ENCODE measurements at regions not wholly inside any gene's neighbourhood (a gene's known extent, or its start where the extent isn't known, plus 50 kb on each side); places are given as distances from the start of the nearest gene placed in this dataset.

DNA sequence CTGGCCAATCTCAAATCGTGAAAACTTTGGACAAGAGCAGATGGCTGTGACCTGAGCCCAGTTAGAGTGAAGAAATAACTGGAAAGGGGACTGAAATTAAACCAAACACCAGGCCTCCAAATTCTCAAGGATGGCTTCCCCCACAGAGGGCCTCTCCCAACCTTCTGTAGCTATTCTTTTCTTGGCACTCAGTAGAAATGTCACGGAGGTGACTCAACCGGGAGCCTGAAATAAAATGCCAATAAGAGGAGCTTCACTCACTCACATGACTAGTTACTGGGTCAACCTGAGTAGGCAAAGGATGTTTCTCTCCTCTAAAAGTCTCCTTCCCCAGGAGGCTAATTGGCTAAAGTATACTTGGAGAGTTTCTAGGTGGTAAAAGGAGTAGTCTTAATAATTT lies 230.7 kb downstream of the MAF start:
- no peak overlapping the region for H3K4me3 ChIP-seq
- H3K9me1 ChIP-seq (ENCODE audit: control insufficient read depth, insufficient read depth, low read length) = no peaks in the 10 kb centered on the region
- H3K27me3 ChIP-seq (ENCODE audit: control insufficient read depth in 2 of 2, insufficient read depth in 2 of 2, low read length in 2 of 2) = peaks cover 0 to 3% of the 10 kb centered on the region in 2 experiments; a peak in 1 of 5 replicates
- DNase-seq (ENCODE audit: extremely low read depth in 1 of 4, low spot score in 3 of 4) (no peak), ATAC-seq (no peak), FAIRE-seq (no peak)
- no TSS peak for BruUV-seq (replicated peaks)
- no peak overlapping the region for H3K27ac ChIP-seq (ENCODE audit: extremely low read depth, low read depth, low read length)
- intact Hi-C loops (cut with micrococcal nuclease) (no loop called here), in situ Hi-C loops (cut with MboI) (no loop called here)
- H3K4me2 ChIP-seq (ENCODE audit: insufficient read depth, low read length) = no peak overlapping the region
- TF ChIP-seq ZNF766 (CRISPR knock-in tag; conservative IDR thresholded peaks at IDR 0.05) (no peak), CXXC5 (CRISPR knock-in tag; IDR thresholded peaks at IDR 0.05) (no peak), COPS2 (conservative IDR thresholded peaks at IDR 0.05) (no peak), KDM4B (IDR thresholded peaks at IDR 0.05; ENCODE audit: borderline replicate concordance in 2 of 2, low read depth in 1 of 2) (no peak), GATA2 (CRISPR knock-in tag; IDR thresholded peaks at IDR 0.05) (no peak), NFRKB (IDR thresholded peaks at IDR 0.05; ENCODE audit: low read depth) (no peak), SIX5 (IDR thresholded peaks at IDR 0.05; ENCODE audit: borderline replicate concordance in 1 of 2, insufficient read depth in 1 of 2, low read depth in 1 of 2, low read length in 2 of 2) (no peak), SAFB (IDR thresholded peaks at IDR 0.05; ENCODE audit: borderline replicate concordance, low read depth, low read length) (no peak), ELF2 (CRISPR knock-in tag; IDR thresholded peaks at IDR 0.05) (no peak), ETS2 (tag; IDR thresholded peaks at IDR 0.05; ENCODE audit: borderline replicate concordance, poor library complexity, severe bottlenecking) (no peak), TFAM (CRISPR knock-in tag; conservative IDR thresholded peaks at IDR 0.05) (no peak), NR2C2 (CRISPR knock-in tag; IDR thresholded peaks at IDR 0.05) (no peak), NR2C2 (tag; IDR thresholded peaks at IDR 0.05) (no peak)
- TF ChIP-seq, protein P1, sequence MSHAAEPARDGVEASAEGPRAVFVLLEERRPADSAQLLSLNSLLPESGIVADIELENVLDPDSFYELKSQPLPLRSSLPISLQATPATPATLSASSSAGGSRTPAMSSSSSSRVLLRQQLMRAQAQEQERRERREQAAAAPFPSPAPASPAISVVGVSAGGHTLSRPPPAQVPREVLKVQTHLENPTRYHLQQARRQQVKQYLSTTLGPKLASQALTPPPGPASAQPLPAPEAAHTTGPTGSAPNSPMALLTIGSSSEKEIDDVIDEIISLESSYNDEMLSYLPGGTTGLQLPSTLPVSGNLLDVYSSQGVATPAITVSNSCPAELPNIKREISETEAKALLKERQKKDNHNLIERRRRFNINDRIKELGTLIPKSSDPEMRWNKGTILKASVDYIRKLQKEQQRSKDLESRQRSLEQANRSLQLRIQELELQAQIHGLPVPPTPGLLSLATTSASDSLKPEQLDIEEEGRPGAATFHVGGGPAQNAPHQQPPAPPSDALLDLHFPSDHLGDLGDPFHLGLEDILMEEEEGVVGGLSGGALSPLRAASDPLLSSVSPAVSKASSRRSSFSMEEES (CRISPR knock-in tag; IDR thresholded peaks at IDR 0.05) = no peak
- WGBS (ENCODE audit: insufficient coverage, low coverage, missing lambda C conversion rate) = 0% methylated on average over 3 of the region's 3 CpGs
- H3K9me3 ChIP-seq (replicated peaks; ENCODE audit: control insufficient read depth, insufficient read depth, low read depth, low read length) = no peaks in the 10 kb centered on the region
- H3K36me3 ChIP-seq (ENCODE audit: control insufficient read depth, insufficient read depth, low read length) = no peaks in the 10 kb centered on the region
- CTCF ChIA-PET (ENCODE audit: low intra/inter-chr PET ratio) = no interaction called here
- H3K4me1 ChIP-seq (replicated peaks in 1 of 2; ENCODE audit: control insufficient read depth in 2 of 2, insufficient read depth in 2 of 2, low read length in 2 of 2) = no peaks in the 10 kb centered on the region
- no peaks in the 10 kb centered on the region for H4K20me1 ChIP-seq (replicated peaks; ENCODE audit: control insufficient read depth, insufficient read depth, low read length)
- POLR2A ChIA-PET = no interaction called here
- no peaks in the 10 kb centered on the region for H3K79me2 ChIP-seq (ENCODE audit: control insufficient read depth, insufficient read depth, low read length)
- no peak overlapping the region for H2AFZ ChIP-seq (ENCODE audit: low read depth, low read length)
- no peak overlapping the region for H3K9ac ChIP-seq (ENCODE audit: insufficient read depth in 1 of 2, low read depth in 2 of 2, low read length in 2 of 2)
